Brain microvascular endothelial cell (primary cell): ENCODE measurements at regions not wholly inside any gene's neighbourhood (a gene's known extent, or its start where the extent isn't known, plus 50 kb on each side); places are given as distances from the start of the nearest gene placed in this dataset.

Source experiments
- DNase-seq: peaks from one replicate; pipeline ENCODE4 v3.0.0-alpha.2; 2020
- H3K27ac ChIP-seq: fragments of 250-450 bp; sonication (Bioruptor Pico); 2 replicates; pipeline ENCODE4 v1.5.1; 2020; ENCODE audit warnings: mild to moderate bottlenecking, moderate library complexity
- H3K27me3 ChIP-seq: fragments of 250-450 bp; sonication (Bioruptor Pico); replicated peaks from 2 replicates; pipeline ENCODE4 v1.5.1; 2020; ENCODE audit warnings: mild to moderate bottlenecking
- H3K36me3 ChIP-seq: fragments of 250-450 bp; sonication (Bioruptor Pico); replicated peaks from 2 replicates; pipeline ENCODE4 v1.5.1; 2020; ENCODE audit warnings: mild to moderate bottlenecking
- H3K4me3 ChIP-seq: 2 replicates; pipeline ENCODE4 v1.5.1; 2011; ENCODE audit warnings: low read depth, mild to moderate bottlenecking, control low read depth, low read length, moderate library complexity
- in situ Hi-C: cut with HindIII; loops from 2 replicates; pipeline ENCODE4 v1.10.0; 2017; ENCODE audit warnings: low sequenced_read_pairs, low pct_ligation_motif_present
- TF ChIP-seq, protein P1 (sequence below): IDR thresholded peaks from 2 replicates; pipeline ENCODE4 v1.5.1; 2011; ENCODE audit warnings: low read depth, mild to moderate bottlenecking, moderate library complexity, low read length, control low read depth, inconsistent platforms; ENCODE audit errors: missing control alignments

DNA sequence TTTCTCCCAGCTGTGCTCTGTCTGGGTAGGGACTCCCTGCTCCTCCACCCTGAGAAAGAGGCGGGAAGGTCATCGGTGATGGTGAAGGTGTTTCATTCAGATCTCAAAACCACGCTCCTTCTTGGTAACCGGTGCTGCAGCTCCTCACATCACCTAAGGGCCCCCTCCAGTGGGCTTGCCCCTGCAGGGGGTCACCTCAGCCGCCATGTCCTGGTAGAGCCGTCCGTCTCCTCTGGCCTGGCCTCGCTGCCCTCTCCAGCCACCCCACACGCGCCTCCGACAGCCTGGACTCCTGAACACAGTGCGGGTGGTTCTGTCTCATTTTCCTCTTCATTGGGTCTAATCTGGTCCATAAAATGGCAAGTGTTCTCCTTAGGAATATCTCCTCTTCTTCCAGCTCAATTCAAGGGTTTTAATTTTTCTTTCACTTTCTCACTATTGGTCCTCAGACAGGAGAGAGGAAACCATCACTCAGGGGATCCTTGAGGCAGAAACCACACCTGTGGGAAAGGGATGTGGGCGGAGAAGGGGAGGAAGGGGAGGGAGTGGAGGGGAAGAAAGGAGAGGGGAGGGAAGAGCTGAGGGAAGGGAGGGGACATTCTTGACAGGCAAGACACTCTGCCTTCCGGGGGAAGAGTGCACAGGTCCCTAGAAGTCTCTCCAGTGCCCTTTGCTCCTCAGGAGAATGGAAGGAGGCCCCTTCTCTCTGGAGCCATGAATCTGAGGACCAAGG lies 1338.4 kb downstream of the TBC1D22A start:
- TF ChIP-seq, protein P1, sequence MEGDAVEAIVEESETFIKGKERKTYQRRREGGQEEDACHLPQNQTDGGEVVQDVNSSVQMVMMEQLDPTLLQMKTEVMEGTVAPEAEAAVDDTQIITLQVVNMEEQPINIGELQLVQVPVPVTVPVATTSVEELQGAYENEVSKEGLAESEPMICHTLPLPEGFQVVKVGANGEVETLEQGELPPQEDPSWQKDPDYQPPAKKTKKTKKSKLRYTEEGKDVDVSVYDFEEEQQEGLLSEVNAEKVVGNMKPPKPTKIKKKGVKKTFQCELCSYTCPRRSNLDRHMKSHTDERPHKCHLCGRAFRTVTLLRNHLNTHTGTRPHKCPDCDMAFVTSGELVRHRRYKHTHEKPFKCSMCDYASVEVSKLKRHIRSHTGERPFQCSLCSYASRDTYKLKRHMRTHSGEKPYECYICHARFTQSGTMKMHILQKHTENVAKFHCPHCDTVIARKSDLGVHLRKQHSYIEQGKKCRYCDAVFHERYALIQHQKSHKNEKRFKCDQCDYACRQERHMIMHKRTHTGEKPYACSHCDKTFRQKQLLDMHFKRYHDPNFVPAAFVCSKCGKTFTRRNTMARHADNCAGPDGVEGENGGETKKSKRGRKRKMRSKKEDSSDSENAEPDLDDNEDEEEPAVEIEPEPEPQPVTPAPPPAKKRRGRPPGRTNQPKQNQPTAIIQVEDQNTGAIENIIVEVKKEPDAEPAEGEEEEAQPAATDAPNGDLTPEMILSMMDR: no peak
- H3K27ac ChIP-seq: no peak overlapping the region
- no peaks in the 10 kb centered on the region for H3K36me3 ChIP-seq
- no peaks in the 10 kb centered on the region for H3K27me3 ChIP-seq
- no peak overlapping the region for H3K4me3 ChIP-seq
- in situ Hi-C loops: no loop called here
- no peak for DNase-seq

DNA sequence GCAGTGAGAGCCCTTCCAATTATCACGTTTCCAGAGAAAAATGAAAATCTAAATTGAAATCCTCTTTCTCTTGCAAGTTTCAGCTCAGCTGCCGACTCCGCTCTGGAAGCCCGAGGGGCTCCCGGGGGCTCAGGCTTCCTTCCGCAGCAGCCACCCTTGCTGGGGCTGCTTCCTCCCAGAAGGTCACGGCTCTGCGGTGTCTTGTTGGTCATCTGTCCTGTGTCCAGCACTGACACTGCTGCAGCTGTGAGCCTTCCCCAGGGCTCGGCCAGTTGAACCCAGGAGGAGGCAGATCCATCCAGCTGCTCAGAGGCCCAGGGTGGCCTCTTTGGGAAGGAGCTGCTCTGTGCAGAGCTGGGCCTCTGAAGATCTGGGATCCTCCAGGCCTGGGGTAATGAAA lies 1337.2 kb downstream of the TBC1D22A start:
- Histone ChIP-seq H3K36me3 (no peaks in the 10 kb centered on the region), H3K27me3 (no peaks in the 10 kb centered on the region)

DNA sequence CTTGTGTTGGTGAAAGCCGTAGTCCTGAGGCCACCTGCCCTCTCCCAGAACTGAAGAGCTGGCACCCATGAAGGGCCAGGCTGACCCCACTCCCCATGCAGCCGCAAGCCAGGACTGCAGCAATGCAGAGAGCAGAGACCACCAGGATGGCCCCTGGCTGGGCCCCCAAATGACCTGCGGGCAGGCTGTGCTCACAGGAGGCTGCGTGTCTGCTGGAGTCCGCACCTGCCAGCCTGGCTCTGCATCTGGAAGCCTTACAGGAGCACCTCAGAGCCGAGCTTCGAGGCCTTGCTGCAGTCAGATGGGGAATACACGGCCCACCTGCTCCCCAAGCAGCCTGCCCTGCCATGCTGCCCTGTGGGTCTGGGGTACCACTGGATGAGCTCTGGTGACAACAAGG lies 1336.8 kb downstream of the TBC1D22A start:
- H3K27me3 ChIP-seq: no peaks in the 10 kb centered on the region
- H3K4me3 ChIP-seq: no peak overlapping the region
- in situ Hi-C loops: no loop called here
- no peaks in the 10 kb centered on the region for H3K36me3 ChIP-seq
- TF ChIP-seq, protein P1: no peak
- H3K27ac ChIP-seq: no peak overlapping the region
- DNase-seq: no peak

More for the DNA sequence above, 1337.2 kb downstream of the TBC1D22A start:
- Histone ChIP-seq H3K27ac (no peak overlapping the region), H3K4me3 (no peak overlapping the region)
- in situ Hi-C loops: no loop called here
- DNase-seq: no peak
- TF ChIP-seq, protein P1: no peak

DNA sequence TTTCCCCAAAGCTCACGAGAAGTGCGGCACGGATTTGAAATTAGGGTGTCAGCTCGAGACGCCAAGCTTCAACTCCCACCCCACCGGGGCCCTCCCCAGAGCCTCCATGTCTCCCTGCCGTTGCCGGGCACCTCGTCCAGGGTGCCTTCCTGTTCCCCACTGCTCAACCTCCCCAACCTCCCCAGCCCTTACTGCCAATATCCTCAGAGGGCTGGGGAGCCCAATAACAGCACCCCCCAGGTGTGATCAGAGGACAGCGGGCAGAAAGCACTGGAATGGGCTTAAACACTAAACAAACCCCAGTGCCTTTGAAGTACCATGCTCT lies 1336.4 kb downstream of the TBC1D22A start:
- Histone ChIP-seq H3K27me3 (no peaks in the 10 kb centered on the region), H3K27ac (no peak overlapping the region), H3K4me3 (no peak overlapping the region), H3K36me3 (no peaks in the 10 kb centered on the region)
- TF ChIP-seq, protein P1: no peak
- DNase-seq: no peak
- in situ Hi-C loops: no loop called here

DNA sequence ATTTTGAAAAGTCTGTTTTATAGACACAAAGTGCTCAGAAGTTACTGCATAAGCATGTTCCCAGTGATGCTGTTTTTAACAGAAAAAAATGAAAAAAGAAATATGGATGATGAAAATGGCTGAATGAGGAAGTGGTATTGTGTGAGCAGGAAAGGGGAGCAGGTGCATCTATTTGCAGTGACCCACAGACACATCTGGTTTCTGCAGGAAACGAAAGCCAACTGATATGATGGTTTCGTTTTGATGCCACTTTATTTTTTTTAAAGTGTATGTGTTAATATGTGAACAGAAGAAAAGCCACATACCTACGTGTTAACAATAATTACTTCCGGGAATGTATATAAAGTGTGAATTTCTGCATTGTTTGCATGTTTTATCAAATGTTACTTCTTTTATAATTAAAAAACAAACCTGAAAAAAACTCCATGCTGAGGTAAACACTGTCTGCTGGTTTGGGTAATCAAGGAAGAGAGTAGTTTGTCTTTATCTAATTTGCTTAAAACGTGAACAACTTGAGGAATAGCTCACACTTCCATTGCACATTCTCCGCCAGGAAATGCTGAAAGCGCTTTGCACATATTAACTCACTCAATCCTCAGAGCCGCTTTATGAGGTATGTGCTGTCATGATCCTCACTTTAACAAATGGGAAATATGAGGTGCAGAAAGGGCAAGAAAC lies 1335.9 kb downstream of the TBC1D22A start:
- DNase-seq: no peak
- in situ Hi-C loops: no loop called here
- Histone ChIP-seq H3K4me3 (no peak overlapping the region), H3K27me3 (no peaks in the 10 kb centered on the region), H3K27ac (no peak overlapping the region), H3K36me3 (no peaks in the 10 kb centered on the region)
- TF ChIP-seq, protein P1: no peak
